ENCODE measurements at regions not wholly inside any gene's neighbourhood (a gene's known extent, or its start where the extent isn't known, plus 50 kb on each side); places are given as distances from the start of the nearest gene placed in this dataset.

- DNase-seq = no peak
Measured at GRCh38 chr1:201752333-201752732, 76.6 kb upstream of the IPO9 start.

- no peak for DNase-seq
Measured at GRCh38 chr1:201753492-201753891, 75.5 kb upstream of the IPO9 start.

- DNase-seq = no peak
Measured at GRCh38 chr1:201754353-201754752, 74.6 kb upstream of the IPO9 start.

- DNase-seq = no peak
Measured at GRCh38 chr1:201755200-201755599, 73.8 kb upstream of the IPO9 start.

- DNase-seq = no peak
Measured at GRCh38 chr1:201756406-201756805, 72.6 kb upstream of the IPO9 start.

- DNase-seq = no peak
Measured at GRCh38 chr1:201758499-201759050, 70.4 kb upstream of the IPO9 start.

- no peak for DNase-seq
Measured at GRCh38 chr1:201759194-201759815, 69.7 kb upstream of the IPO9 start.

- no peak for DNase-seq
Measured at GRCh38 chr1:201760516-201760915, 68.4 kb upstream of the IPO9 start.

GRCh38 chr1:201761178-201761577 is 67.8 kb upstream of the IPO9 start:
- DNase-seq = no peak

- no peak for DNase-seq
Measured at GRCh38 chr1:201761871-201762270, 67.1 kb upstream of the IPO9 start.

- no peak for DNase-seq
Measured at GRCh38 chr1:201762381-201762780, 66.6 kb upstream of the IPO9 start.

GRCh38 chr1:201763455-201764140 is 65.4 kb upstream of the IPO9 start:
- no peak for DNase-seq

- DNase-seq = no peak
Measured at GRCh38 chr1:201764166-201764565, 64.8 kb upstream of the IPO9 start.

- no peak for DNase-seq
Measured at GRCh38 chr1:201764579-201764978, 64.4 kb upstream of the IPO9 start.

- DNase-seq = no peak
Measured at GRCh38 chr1:201766131-201766866, 62.7 kb upstream of the IPO9 start.

GRCh38 chr1:201767339-201767738 is 61.6 kb upstream of the IPO9 start:
- DNase-seq = no peak

GRCh38 chr1:201769072-201769471 is 59.9 kb upstream of the IPO9 start:
- DNase-seq = no peak

- DNase-seq = no peak
Measured at GRCh38 chr1:201769966-201770365, 59.0 kb upstream of the IPO9 start.

GRCh38 chr1:201771466-201771865 is 57.5 kb upstream of the IPO9 start:
- DNase-seq = no peak

GRCh38 chr1:201772178-201772577 is 56.8 kb upstream of the IPO9 start:
- no peak for DNase-seq

- no peak for DNase-seq
Measured at GRCh38 chr1:201773764-201774163, 55.2 kb upstream of the IPO9 start.

- no peak for DNase-seq
Measured at GRCh38 chr1:201774224-201774982, 54.6 kb upstream of the IPO9 start.

GRCh38 chr1:201774983-201775344 is 54.0 kb upstream of the IPO9 start:
- DNase-seq = no peak

Measured in NCI-H1048 (cell line).